HG03520 (cell line): ENCODE measurements at regions not wholly inside any gene's neighbourhood (a gene's known extent, or its start where the extent isn't known, plus 50 kb on each side); places are given as distances from the start of the nearest gene placed in this dataset.
"Not testable (repeated sequence)": the region's sequence is repeated elsewhere in the genome, so short reads cannot be mapped to it uniquely, and the experiment has no call there.

Experiments used
- ATAC-seq: cut with Tn5 transposase; IDR thresholded peaks from one replicate; pipeline ENCODE4 v1.9.1; 2021; ENCODE audit warnings: mild to moderate bottlenecking, moderate library complexity; ENCODE audit not compliant: unreplicated experiment

DNA sequence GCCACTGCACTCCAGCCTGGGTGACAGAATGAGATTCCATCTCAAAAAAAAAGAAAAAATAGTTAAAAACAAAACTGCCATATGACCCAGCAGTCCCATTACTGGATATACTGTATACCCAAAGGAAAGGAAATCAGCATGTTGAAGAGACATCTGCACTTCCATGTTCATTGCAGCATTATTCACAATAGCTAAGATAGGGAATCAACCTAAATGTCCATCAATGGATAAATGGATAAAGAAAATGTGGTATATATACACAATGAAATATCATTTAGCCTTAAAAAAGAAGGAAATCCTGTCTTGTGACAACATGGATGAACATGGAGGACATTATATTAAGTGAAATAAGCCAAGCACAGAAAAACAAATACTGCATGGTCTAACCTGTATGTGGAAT is 160.7 kb downstream of the DUSP6 start:
- not testable (repeated sequence) for ATAC-seq

DNA sequence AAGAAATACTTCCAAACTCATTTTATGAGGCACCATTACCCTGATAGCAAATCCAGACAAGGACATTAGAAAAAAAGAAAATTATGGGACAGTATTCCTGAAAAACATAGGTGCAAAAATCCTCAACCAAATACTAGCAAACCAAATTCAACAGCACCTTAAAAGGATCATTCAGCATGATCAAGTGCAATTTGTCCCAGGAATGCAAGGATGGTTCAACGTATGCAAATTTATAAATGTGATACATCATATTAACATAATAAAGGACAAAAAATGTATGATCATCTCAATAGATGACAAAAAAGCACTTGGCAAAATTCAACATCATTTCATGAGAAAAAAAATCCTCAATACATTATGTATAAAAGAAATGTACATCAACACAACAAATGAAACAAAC is 162.9 kb downstream of the DUSP6 start:
- ATAC-seq: no peak

DNA sequence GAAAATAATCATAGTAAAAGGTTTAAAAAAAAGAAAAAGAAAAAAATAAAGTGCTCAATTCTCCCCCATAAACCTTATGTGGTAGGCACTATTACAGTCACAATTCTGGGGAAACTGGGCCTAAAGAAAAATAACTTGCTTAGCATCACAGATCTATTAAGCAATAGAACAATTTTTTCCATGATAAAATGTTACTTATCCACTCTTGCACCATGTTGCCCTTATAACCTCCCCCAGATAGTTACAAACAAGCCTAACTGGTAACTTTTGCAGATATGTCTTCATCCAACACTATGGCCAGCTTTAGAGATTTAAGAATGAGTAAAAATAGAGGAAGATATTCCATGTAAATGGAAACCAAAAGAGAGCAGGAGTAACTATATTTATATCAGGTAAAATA is 164.8 kb downstream of the DUSP6 start:
- no peak for ATAC-seq

DNA sequence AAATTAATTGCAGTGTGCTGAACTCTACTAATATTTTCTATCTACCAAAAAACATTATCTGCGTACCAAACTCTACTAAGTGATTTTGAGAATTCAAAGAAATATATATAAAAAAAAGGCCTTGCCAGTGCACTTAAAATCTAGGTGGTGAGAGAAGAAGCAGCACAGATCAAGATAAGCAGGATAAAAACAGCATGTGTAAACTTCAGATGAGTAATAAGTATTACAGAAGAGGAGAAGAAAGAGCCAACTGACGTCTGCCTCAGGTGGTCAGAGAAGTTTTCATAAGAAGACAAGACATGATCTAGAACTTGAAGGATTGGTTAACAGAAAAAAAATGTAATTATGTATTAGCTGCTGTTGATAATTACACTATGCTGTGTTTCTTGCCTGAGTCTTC is 166.4 kb downstream of the DUSP6 start:
- ATAC-seq: no peak

DNA sequence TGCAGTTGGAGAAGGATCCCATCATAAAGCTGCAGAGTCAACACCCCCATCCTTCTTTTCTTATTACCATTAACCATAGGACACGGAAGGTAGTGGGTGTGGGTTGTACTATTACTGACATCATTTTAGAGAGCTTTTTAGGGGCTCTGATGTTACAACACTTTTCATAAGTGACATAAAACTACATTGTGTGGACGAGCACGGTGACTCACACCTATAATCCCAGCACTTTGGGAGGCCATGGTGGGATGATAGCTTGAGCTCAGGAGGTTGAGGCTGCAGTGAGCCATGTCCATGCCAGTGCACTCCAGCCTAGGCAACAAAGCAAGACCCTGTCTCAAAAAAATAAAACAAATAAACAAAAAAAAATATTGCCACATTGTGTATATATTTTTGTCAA is 167.1 kb downstream of the DUSP6 start:
- no peak for ATAC-seq

DNA sequence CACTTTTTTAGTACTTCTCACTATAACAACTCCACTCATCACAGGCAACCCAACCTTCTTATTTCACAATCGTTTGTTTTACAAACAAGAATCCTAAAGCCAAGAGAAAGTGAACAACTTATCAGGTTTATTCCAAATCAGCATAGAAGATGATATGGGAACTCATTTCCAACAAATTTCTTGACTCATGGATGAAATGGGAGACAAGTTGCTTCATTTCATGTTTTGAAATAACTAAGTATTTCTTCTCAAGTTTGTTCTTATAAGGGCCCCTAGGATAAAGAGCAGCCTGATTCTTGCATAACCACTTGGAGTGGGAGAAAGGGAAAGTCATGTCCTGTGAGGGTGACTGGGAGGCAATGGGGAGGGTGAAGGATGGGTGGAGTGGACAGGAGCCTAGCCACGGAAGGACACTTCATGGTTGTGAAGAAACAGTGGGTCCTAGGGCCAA is 168.3 kb downstream of the DUSP6 start:
- ATAC-seq: no peak

DNA sequence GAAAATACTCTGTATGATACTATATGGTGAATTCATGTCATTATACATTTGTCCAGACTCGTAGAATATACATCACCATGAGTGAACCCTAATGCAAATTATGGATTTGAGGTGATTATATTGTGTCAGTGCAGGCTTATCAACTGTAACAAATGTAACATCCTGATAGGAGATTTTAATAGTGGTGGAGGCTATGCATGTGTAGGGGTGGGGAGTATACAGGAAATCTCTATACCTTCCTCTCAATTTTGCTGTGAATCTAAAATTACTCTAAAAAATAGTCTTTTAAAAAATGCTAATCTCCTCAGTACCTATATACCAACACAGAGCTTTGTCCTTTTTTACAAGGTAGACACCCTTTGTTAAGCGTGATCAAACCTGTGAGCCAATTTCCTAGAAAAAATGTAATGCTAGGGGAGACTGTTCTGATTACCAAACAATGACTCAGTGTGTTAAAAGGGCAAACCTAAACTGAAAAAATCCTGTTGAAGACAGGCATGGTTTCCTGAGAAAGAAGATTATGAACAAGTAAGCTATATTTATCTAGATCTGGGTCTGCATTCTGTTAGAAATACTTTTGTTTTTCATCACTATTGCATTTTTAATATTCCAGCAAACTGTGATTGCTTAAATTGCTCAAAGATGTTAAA is 170.9 kb downstream of the DUSP6 start:
- ATAC-seq: no peak

DNA sequence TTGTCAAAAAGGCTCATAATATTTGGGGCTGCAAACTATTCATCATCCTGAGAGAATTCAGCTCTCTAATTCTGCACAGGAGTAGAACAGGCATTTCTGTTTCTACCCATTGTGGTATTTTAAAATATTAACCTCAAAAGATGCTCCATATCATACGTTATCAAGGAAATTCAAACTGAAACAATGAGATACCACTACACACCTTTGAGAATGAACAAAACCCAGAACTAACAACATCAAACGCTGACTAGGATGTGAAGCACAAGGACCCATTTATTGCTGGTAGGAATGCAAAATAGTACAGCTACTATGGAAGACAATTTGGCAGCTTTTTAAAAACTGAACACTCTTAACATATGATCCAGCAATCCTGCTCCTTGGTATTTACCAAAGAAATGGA is 171.8 kb downstream of the DUSP6 start:
- no peak for ATAC-seq

DNA sequence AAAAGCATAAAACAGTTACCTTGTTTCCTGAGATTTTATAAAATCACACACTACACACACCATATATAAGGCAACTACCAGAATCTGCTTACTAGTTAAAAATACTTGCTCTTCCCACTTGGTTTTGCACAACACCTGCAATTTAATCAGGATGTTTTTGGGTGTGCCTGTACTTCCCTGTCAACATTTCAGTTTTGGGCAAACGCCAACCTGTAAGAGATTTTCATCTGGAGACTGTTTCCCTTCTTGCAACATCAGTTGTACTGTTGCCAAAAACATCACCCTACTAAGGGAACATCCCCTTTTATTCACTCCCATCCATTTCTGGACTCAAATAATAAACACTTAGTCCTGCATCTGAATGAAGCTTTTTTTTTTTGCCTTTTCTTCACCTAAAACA is 172.3 kb downstream of the DUSP6 start:
- ATAC-seq: no peak

DNA sequence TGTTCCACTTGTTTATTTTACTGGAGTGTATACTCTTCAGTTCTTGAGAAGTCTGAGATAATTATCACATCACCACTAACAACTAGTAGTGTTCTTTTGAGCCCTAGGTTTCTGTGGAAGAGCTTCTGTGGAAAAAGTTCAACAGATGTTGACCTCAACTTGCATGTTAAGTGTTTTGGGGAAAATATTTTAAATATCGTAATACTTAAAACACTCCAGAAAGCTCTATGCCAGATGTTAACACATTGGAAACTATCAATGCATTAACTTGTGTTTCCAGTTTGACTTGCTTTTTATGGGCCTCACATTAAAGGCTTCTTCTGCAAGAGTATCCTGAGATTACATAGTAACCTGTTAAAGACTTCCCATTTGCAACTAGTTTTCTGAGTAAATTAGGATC is 173.1 kb downstream of the DUSP6 start:
- no peak for ATAC-seq

DNA sequence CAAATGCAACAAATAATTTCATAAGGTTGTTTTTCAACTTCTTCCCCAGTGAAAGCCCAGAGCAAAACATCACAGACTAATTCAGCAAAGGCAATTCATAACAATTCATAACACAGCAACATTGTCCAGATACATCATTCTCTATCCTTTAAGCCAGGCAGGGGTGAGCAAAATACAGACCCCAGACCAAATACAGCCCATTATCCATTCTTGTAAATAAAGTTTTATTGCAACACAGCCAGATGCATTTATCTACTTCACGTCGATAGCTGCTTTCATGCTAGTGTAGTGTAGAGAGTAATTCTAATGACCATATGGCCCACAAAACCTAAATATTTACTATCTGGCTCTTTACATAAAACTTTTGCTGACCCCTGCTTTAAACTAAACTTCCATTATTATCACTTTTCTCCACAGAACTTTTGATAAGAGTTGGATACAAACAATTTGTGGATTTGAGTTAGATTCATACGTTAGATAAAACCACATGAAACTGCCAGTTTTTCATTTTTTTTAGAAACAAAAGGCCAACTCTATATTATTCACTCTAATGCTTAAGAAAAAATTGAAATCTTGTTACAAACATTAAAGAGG is 174.4 kb downstream of the DUSP6 start:
- no peak for ATAC-seq

DNA sequence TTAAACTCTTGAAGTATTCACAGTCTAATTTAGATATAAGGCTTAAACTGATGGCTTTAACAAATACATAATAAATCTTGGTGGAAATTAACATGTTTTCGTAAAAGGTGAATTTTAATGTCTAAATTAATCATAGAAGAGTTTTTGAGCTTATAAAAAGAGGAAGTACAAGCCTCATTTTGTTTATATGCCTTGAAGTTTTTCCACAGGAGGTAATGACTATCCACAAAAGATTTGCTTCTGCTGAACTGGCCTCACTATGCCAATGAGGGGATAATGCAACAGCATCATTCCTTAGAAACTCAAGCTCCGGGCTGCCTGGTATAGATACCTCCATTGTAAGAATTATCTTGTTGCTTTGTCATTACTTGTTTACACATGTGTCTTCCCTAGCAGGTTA is 175.6 kb downstream of the DUSP6 start:
- ATAC-seq: no peak

DNA sequence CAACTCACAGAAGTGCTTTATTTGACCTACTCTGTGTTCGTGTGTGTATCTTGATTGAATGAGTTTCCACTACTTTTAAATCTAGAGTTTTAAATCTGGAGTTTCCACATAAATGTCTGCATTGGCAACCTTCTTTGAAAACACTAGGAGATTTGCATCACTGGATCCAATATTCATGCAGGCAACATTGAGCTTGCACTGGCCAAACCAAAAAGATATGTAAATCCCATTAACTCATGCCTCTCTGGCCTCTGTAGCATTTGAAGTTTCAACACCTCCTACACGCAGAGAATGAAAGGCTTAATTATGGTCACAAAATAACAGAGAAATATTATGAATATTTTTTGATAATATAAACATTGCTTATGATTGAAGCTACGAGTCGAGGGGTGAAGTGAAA is 178.6 kb downstream of the DUSP6 start:
- ATAC-seq: no peak

DNA sequence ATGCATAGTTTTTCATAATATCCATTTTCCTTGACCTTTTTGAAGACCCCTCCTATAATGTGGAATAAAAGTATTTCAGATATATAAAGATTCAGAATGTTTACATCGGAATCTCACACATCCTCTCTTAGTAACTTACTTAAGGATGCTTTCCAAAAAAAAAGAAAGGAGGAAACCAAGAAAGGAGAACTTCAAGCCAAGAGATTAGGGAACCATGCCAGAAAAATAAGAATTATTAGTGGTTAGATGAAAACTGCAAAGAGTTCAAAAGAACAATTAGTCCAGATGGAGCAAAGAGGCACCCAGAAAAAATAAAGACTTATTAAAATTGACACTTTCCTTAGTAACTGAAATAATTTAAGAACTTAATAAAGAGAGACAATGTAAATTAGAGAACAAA is 179.2 kb downstream of the DUSP6 start:
- ATAC-seq: no peak

DNA sequence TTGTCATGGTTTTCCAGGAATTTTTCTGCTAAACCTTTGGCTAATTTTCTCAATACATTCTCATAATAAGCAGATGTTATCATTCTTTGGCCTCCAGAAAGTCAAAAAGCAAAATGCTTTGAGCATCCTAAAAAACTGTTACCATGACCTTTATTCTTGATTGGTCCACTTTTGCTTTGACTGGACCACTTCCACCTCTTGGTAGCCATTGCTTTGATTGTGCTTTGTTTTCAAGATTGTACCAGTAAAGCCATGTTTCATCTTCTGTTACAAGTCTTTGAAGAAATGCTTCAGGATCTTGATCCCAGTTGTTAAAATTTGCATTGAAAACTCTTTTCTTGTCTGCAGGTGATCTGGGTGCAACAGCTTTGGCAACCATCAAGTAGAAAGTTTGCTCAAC is 180.1 kb downstream of the DUSP6 start:
- ATAC-seq: no peak

DNA sequence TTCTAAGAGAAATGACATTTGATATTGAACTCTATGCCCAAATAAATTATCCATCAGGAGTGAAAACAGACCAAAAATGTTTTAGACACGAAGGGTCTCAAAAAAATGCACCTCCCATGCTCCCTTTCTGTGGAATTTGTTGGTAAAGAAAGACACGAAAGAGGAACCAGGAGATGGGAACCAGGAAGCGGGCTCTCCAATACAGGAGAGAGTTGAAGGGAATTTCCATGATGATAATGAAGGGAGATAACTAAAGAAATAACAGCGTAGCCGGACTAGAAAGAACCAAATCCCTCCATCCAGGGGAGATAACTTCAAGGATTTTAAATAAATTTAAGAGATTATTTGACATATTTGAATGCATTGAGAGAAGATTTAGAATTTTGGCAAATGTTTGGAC is 183.0 kb downstream of the DUSP6 start:
- no peak for ATAC-seq

DNA sequence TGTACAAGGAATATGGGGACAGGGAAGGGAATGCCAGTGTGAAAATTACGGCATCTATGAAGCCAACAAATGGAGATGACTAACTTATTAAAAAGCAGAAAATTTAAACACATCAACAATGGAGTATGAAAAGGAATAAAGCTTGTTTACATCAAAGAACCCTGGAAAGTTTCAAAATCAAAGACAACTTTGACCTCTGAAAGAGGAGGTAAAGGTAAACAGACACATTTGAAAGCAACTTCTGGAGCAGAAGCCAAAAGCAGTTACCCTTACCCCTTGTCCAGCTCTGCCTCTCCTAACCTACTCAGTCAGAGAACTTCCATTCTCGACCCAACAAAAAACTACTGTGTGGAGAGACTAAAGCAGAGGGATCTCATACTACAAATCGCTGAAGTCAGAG is 184.3 kb downstream of the DUSP6 start:
- ATAC-seq: no peak

DNA sequence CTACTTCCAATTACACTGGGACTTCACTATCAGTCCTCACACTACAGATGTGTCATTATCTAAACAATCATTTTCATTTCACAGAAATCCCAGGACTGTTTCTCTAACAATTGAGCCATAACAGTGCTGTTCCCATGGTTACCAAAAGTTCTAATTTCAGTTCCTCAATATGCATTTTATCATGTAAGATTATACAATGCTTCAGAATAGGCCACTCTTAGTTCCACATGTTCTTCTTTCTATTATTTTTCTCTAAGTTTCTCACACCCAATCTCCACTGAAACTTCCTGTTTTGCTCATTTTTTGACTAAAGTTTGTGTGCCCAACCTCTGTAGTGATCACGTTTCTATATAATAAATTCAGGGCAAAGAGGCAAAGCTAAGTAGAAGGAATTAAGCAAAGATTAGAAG is 185.8 kb downstream of the DUSP6 start:
- ATAC-seq: peak; percentile 95

DNA sequence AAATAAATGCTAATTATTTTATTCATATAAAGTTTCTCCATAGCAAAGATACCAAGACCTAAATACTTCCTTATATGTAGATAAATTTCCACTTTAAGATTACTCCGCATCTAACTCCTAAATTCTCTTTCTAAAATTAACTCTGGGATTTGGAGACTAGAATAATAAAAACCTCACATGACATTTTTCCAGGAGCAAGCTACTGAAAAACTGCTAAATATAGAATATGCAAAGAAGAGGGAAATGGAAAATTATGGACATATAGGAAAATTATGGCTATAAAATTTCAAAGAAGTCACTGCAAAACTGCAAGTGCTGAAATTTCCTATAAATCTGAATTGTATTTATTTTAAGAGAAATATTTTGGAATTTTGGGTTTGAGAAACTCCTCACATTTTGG is 186.2 kb downstream of the DUSP6 start:
- ATAC-seq: no peak

DNA sequence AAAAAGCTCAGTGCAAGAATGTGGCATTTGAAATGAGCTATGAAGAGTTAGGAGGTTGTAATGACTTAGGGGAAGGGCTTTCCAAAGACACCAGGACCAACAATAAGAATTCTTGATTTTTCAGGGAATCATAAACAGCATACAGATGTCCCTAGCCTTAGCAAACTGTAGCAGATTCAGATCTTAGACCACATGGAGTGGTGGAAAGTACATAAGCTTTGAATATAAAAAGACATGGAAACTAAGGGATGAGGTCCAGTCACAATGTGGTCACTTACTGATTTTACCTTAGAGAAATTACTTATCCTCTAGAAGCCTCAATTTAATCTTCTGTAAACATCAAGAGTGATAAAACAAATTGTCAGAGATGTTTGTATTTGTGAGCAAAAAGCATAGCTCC is 186.6 kb downstream of the DUSP6 start:
- ATAC-seq: no peak

DNA sequence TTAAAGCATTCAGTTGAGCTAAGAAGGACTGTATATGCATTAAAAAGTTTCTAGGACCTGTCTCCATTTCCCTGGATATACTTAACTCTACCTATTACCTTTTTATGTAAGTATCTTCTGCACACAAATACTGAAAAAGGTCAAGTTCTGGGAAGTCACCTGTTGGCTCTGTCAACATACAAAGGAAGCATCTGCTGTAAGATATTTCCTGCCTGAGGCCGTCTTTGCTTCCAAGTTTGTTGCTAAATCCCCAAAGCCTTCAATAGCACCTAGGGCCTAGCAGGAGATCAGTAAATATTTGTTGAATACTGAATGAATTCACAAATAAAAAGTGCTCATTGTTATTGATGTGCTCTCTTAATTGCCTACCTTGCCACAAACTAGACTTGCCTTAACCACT is 188.4 kb downstream of the DUSP6 start:
- no peak for ATAC-seq

DNA sequence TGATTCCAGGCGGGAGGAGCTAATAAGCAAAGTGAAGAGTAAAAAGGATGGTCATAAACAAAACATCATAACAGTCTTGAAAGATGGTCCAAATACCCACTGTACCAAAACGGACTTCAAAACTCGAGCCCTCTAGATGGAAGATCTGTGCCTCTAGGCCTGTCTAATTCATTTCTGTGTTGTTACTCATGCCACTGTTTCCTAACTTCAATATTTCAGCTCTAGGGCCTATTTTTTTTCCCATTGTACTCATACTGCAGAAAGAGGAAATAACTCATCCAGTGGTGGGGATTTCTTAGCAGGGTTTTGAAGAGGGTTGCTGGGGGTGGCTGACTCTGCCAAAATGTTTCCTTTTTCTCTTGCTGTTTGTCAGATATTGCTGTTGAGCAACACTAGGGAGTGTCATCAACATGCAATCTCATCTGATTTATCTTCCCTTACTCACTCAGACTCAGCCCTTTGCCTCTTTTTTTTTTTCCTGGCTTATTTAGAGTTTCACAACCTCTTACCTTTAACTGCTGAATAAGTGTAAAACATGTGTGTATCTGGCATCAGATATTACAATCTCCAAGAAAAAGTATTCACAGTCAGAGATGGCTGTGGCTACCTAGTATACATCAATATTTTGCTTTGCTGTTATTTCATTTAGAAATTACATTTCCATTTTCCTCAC is 189.6 kb downstream of the DUSP6 start:
- ATAC-seq: no peak

DNA sequence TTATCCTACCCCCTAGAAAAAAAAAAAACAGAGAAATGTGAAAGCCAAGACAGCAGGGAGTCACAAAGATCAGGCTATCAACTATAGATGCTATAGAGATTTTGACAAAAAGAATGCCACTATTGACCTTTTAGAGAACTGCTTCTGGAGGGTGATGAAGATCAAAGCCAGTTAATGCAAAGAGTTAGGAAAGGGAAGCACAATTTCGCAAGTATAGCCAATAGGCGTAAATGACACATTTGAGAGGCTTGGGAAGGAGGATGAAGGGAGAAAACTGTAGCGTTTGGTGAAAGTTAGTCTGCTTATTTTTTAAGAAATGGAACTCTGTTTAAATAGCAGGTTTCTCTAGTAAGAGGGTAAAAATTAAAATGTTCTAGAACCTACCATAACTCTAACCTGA is 190.7 kb downstream of the DUSP6 start:
- no peak for ATAC-seq
